ENCODE measurements at regions not wholly inside any gene's neighbourhood (a gene's known extent, or its start where the extent isn't known, plus 50 kb on each side); places are given as distances from the start of the nearest gene placed in this dataset.

DNA sequence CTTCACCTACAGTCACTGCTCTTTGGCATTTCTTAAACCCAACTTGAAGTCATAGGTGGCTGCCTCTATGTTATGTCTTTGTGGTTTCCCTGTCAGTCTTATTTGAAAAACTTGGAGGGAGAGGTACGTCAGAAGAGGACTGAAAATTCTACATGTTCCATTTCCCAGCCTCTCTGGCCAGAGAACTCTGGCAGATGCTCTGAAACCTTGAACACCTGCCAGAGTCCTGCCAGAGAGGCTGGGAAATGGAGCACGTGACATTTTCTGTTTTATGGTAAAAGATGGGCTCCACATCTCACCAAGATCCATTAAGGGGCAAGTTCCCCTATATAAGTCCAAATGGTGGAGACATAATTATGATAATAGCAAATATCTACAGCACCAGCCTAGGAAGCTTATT, 99.5 kb downstream of the MAFB start:
- DNase-seq: peak in 1 of 2 experiments; percentile 42

DNA sequence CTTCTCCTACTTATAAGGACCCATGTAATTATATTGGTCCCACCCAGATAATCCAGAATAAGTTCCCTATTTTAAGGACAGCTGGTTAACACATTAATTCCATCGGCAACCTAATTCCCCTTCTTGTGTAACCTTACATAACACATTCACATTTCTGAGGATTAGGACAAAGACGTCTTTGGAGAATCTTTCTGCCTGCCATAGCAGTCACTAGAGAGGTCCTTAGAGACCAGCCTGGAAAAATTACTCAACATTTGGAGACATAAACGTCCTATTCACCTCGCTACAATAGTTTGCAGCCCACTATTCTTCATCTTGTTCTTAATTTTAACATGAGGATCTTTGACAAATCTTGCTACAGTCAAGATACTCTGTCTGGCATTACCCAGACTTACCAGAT, 100.1 kb downstream of the MAFB start:
- no peak for DNase-seq

DNA sequence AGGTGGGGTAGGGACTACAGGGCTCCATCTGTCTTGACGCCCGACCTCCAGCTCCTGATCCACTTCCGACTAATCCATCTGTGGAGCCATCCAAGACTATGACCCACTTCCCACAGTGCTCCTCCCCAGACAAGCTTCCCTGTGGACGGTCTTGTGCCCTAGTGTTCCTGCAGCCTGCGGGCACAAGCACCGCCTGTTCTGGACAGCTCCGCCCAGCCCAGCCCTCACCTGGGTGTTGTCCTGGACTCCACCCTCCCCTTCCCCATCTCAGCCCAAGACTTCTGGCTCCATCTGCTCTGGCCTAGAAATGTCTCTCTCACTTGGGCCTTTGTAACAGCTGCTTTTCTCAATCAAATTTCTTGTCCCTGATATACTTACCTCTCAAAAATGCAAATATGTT, 102.0 kb downstream of the MAFB start:
- no peak for DNase-seq

- DNase-seq: peak in 1 of 2 experiments; percentile 24
Observed at GRCh38 chr20:40584130-40584809, 104.8 kb downstream of the MAFB start.

GRCh38 chr20:40583636-40584035, 105.4 kb downstream of the MAFB start:
- DNase-seq: no peak

DNA sequence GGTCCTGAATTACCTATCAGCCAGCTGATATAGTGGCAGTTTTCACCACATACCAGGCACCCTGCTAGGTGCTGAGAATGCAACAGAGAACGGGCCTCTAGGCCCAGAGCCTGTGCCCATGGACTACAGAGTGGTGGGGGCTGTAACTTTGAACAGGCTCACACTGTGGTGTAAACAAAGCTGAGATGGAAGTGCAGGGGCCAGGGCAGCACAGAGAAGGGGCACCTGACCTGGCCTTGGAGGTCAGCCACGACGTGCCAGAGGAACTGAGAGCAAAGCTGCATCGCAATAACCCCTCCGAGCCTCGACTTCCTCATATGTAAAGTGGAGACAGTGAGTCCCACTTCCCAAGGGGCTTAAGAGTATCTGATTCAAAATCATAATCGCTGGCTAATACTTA, 105.8 kb downstream of the MAFB start:
- no peak for DNase-seq

- no peak for DNase-seq
Observed at GRCh38 chr20:40582531-40582930, 106.5 kb downstream of the MAFB start.

GRCh38 chr20:40579701-40580100, 109.3 kb downstream of the MAFB start:
- DNase-seq: no peak

DNA sequence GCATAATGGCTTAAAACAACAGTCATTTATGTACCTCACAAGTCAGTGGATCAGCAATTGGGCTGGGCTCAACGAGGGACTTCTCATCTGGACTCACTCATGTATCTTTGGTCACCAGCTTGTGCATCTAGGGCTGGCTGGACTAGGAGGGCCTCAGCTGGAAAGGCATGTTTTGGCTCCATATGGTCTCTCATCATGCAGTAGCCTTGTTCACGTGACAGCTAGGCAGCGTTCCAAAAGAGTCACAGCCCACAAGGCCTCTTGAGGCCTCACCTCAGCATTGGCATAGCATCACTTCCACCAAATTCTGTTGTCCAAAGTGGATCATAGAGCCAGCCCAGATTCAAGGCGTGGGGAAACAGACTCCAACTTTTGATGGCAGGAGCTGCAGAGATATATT, 110.1 kb downstream of the MAFB start:
- peak; percentile 24 to 56 for DNase-seq

DNA sequence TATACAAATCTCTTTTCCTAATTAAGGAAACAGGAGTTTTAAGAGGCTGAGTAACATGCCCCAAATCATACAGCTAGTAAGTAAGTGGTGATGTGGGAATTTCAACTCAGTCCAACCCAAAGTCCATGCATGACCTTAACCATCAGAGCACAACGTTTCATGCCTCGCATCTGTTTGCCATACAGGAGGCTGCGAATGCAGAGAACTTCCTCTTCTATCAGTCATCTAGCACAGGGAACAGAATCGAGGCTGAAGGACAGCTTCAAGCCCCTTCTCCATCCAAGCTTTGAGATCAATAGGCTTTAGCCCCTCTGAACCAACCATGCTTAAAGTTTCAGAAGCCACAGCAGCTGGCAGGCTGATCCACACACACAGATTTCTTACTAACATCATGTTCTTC, 113.2 kb downstream of the MAFB start:
- no peak for DNase-seq

- no peak for DNase-seq
Observed at GRCh38 chr20:40572251-40572650, 116.8 kb downstream of the MAFB start.

DNA sequence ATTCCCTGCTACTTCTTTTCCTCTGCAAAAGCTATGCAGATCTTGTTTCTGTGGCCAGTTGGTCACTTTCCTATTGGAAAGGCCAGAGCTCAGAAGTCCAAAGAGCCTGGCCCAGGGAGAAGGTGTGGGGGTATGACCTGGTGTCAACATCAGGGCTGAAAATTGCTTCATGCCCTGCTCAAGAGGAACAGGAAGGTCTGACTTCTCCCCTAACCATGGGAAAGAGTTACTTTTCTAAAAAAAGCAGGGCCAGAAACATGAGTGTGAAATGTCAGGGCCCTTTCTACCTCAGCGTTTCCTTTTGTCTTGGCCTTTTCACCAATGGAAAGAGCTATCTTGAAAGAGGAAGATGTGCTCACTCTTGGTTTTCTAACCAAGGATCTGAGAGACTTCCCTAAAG, 117.4 kb downstream of the MAFB start:
- no peak for DNase-seq

- DNase-seq: no peak
Observed at GRCh38 chr20:40568200-40568599, 120.8 kb downstream of the MAFB start.

GRCh38 chr20:40565682-40566040, 123.4 kb downstream of the MAFB start:
- no peak for DNase-seq

- DNase-seq: no peak
Observed at GRCh38 chr20:40565001-40565681, 123.9 kb downstream of the MAFB start.

DNA sequence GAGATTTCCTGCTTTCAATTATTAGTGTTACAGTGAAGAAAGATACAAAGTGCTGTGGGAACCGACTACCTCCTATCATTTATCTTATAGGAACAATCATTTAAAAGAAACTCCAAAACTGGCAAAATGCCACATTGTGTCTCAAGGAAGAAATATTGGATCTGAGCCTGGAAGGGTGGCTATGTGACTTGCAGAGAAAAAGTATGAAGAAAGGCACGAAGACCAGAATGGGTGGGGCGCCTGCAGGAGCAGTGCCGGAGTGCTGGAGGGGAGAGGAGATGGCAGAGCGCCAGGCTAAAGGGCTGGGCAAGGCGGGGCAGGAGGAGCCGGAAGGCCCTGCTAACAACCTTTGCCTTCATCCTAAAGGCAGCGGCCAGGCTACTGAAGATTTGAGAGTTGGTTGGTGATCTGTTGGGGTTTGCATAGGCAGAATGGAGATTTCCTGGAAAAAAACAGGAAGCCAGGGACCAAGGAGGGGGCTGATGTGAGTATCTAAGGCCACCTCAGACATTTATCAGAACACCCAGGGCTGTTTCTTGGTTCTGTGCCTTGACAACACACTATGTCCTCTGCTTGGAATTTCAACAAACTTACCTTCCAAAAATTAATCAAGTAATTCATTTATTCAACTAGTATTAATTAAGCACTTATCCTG, 125.6 kb downstream of the MAFB start:
- no peak for DNase-seq

- DNase-seq: no peak
Observed at GRCh38 chr20:40562031-40562430, 127.0 kb downstream of the MAFB start.

DNA sequence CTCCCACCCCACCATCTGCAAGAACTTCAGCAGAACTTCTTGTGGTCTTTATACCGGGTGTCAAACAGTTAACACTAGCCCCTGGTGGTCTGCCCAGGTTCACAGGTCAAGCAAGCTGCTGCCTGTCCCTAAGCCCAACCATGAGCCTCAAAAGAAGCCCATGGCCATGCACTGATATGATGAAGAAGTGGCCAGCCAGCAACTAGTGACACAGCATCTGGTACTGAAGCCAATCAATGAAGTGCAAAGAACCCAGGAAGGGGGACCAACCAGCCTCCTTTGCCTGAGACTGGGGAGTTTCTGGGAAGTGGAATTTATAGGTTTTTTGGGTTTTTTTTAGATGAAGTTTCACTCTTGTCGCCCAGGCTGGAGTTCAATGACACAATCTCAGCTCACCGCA, 127.8 kb downstream of the MAFB start:
- no peak for DNase-seq

- DNase-seq: no peak
Observed at GRCh38 chr20:40558212-40558611, 130.8 kb downstream of the MAFB start.

- no peak for DNase-seq
Observed at GRCh38 chr20:40551125-40551530, 137.9 kb downstream of the MAFB start.

- no peak for DNase-seq
Observed at GRCh38 chr20:40547483-40548091, 141.4 kb downstream of the MAFB start.

GRCh38 chr20:40545478-40545877, 143.6 kb downstream of the MAFB start:
- no peak for DNase-seq

DNA sequence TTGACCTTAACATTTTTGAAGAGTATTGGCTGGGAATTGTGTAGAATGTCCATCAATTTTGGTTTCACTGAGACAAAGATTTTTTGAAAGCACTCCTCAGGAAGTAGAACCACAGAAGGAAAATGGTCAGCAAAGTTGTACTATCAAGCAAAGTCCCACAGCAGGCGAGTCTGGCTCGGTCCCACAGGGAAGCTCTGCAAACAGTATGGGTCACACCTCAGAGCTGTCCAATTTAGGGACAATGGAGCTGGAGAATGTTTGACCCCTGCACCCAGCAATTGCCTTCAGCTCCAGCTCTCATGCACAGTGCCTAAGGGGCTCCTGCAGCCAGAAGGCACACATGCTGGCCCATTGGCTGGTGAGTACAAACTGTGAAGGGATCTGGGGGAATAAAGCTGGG, 147.0 kb downstream of the MAFB start:
- no peak for DNase-seq

DNA sequence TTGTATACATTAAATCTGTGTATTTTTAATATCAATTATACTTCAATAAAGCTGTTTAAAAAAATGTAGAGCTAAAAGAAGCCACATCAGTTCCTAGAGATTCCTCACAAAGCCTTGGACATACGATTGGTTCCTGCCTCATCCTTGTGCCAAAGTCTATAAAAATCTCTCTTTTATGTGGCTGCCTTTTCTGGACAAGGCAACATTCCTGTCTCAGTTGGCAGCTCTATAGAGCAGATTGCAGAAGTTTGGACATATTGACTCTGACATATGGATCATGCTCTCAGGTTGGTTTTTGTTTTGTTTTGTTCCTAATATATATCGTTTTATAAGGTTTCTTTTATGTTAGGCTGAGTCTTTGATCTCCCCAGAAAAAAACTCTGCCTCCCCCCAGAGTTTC, 148.9 kb downstream of the MAFB start:
- DNase-seq: peak; percentile 55 to 74
